ENCODE measurements at regions not wholly inside any gene's neighbourhood (a gene's known extent, or its start where the extent isn't known, plus 50 kb on each side); places are given as distances from the start of the nearest gene placed in this dataset.

GRCh38 chr10:131478377-131478989 is 167.0 kb upstream of the TCERG1L start:
- no peak for TF ChIP-seq CTCF (IDR thresholded peaks at IDR 0.05; ENCODE audit: insufficient read depth, low read depth, low read length, missing control alignments)
- H3K4me3 ChIP-seq (ENCODE audit: low read depth, low read length) = no peak overlapping the region
- no peak for DNase-seq (ENCODE audit: low read depth)

- H3K4me3 ChIP-seq (ENCODE audit: low read depth, low read length) = no peak overlapping the region
- no peak for DNase-seq (ENCODE audit: low read depth)
- TF ChIP-seq CTCF (IDR thresholded peaks at IDR 0.05; ENCODE audit: insufficient read depth, low read depth, low read length, missing control alignments) = no peak
These were observed 168.5 kb upstream of the TCERG1L start for GRCh38 chr10:131480066-131480465.

- TF ChIP-seq CTCF (IDR thresholded peaks at IDR 0.05; ENCODE audit: insufficient read depth, low read depth, low read length, missing control alignments) = no peak
- no peak overlapping the region for H3K4me3 ChIP-seq (ENCODE audit: low read depth, low read length)
- no peak for DNase-seq (ENCODE audit: low read depth)
These were observed 169.3 kb upstream of the TCERG1L start for GRCh38 chr10:131480861-131481260.

GRCh38 chr10:131485732-131486131 is 174.2 kb upstream of the TCERG1L start:
- H3K4me3 ChIP-seq (ENCODE audit: low read depth, low read length) = no peak overlapping the region
- no peak for DNase-seq (ENCODE audit: low read depth)
- no peak for TF ChIP-seq CTCF (IDR thresholded peaks at IDR 0.05; ENCODE audit: insufficient read depth, low read depth, low read length, missing control alignments)

- no peak overlapping the region for H3K4me3 ChIP-seq (ENCODE audit: low read depth, low read length)
- DNase-seq (ENCODE audit: low read depth) = no peak
- TF ChIP-seq CTCF (IDR thresholded peaks at IDR 0.05; ENCODE audit: insufficient read depth, low read depth, low read length, missing control alignments) = no peak
These were observed 176.3 kb upstream of the TCERG1L start for GRCh38 chr10:131487822-131488221.

- no peak for DNase-seq (ENCODE audit: low read depth)
- TF ChIP-seq CTCF (IDR thresholded peaks at IDR 0.05; ENCODE audit: insufficient read depth, low read depth, low read length, missing control alignments) = no peak
These were observed 179.6 kb upstream of the TCERG1L start for GRCh38 chr10:131490991-131491594.

More at GRCh38 chr10:131490991-131491594, 179.6 kb upstream of the TCERG1L start:
- no peak overlapping the region for H3K4me3 ChIP-seq (ENCODE audit: low read depth, low read length)
